ENCODE measurements at regions not wholly inside any gene's neighbourhood (a gene's known extent, or its start where the extent isn't known, plus 50 kb on each side); places are given as distances from the start of the nearest gene placed in this dataset.

- Histone ChIP-seq H3K9ac (ENCODE audit: low read length) (no peak overlapping the region), H3K9me3 (replicated peaks; ENCODE audit: insufficient read depth, low read length) (no peaks in the 10 kb centered on the region), H3K79me2 (ENCODE audit: low read length) (no peaks in the 10 kb centered on the region), H4K20me1 (ENCODE audit: insufficient read depth, low read length) (no peaks in the 10 kb centered on the region), H3K9me2 (replicated peaks; ENCODE audit: insufficient read depth, low read length) (no peaks in the 10 kb centered on the region), H3F3A (ENCODE audit: insufficient read depth, low read length) (no peaks in the 10 kb centered on the region), H3K4me2 (ENCODE audit: low read depth, low read length) (no peak overlapping the region), H3K36me3 (replicated peaks; ENCODE audit: insufficient read depth, low read length) (no peaks in the 10 kb centered on the region), H3K27ac (ENCODE audit: low read length) (no peak overlapping the region), H3K4me3 (ENCODE audit: low read length) (no peak overlapping the region), H2AFZ (ENCODE audit: low read length) (no peak overlapping the region), H3K27me3 (replicated peaks; ENCODE audit: insufficient read depth, low read length) (no peaks in the 10 kb centered on the region), H3K4me1 (ENCODE audit: low read length) (no peaks in the 10 kb centered on the region)
- DNase-seq, result no peak
- TF ChIP-seq EZH2phosphoT487 (IDR thresholded peaks at IDR 0.05; ENCODE audit: low read length), result no peak
- TF ChIP-seq EZH2 (optimal IDR thresholded peaks at IDR 0.05; ENCODE audit: low read depth, low read length), result no peak
- TF ChIP-seq CTCF (IDR thresholded peaks at IDR 0.05; ENCODE audit: low read length), result no peak
Measured at GRCh38 chr11:91761406-91762025, 463.1 kb upstream of the FAT3 start.

GRCh38 chr11:91756829-91757480 lies 467.7 kb upstream of the FAT3 start:
- H3K27me3 ChIP-seq (replicated peaks; ENCODE audit: insufficient read depth, low read length), result no peaks in the 10 kb centered on the region
- peak; percentile 20 for DNase-seq
- peak overlapping the region; percentile 35 for H2AFZ ChIP-seq (ENCODE audit: low read length)

GRCh38 chr11:91755951-91756707 lies 468.5 kb upstream of the FAT3 start:
- Histone ChIP-seq H3K4me1 (ENCODE audit: low read length) (no peaks in the 10 kb centered on the region), H3K4me2 (ENCODE audit: low read depth, low read length) (peak overlapping the region; percentile 37; the same call in 1 of the 2 replicates), H3K9me2 (replicated peaks; ENCODE audit: insufficient read depth, low read length) (no peaks in the 10 kb centered on the region), H4K20me1 (ENCODE audit: insufficient read depth, low read length) (no peaks in the 10 kb centered on the region), H3K27me3 (replicated peaks; ENCODE audit: insufficient read depth, low read length) (no peaks in the 10 kb centered on the region), H3K27ac (ENCODE audit: low read length) (no peak overlapping the region), H2AFZ (ENCODE audit: low read length) (peak overlapping the region; percentile 35), H3K4me3 (ENCODE audit: low read length) (peak overlapping the region; percentile 13; the same call in 1 of the 2 replicates), H3K36me3 (replicated peaks; ENCODE audit: insufficient read depth, low read length) (no peaks in the 10 kb centered on the region), H3K79me2 (ENCODE audit: low read length) (no peaks in the 10 kb centered on the region), H3K9ac (ENCODE audit: low read length) (no peak overlapping the region), H3F3A (ENCODE audit: insufficient read depth, low read length) (no peaks in the 10 kb centered on the region), H3K9me3 (replicated peaks; ENCODE audit: insufficient read depth, low read length) (no peaks in the 10 kb centered on the region)
- DNase-seq, result no peak
- TF ChIP-seq EZH2phosphoT487 (IDR thresholded peaks at IDR 0.05; ENCODE audit: low read length) (no peak), CTCF (IDR thresholded peaks at IDR 0.05; ENCODE audit: low read length) (no peak), EZH2 (optimal IDR thresholded peaks at IDR 0.05; ENCODE audit: low read depth, low read length) (no peak)

More at GRCh38 chr11:91756829-91757480, 467.7 kb upstream of the FAT3 start:
- Histone ChIP-seq H3K4me3 (ENCODE audit: low read length) (peak overlapping the region; percentile 13; the same call in 1 of the 2 replicates), H3K4me1 (ENCODE audit: low read length) (no peaks in the 10 kb centered on the region), H3K27ac (ENCODE audit: low read length) (no peak overlapping the region), H3K4me2 (ENCODE audit: low read depth, low read length) (peak overlapping the region; percentile 37), H3K36me3 (replicated peaks; ENCODE audit: insufficient read depth, low read length) (no peaks in the 10 kb centered on the region), H3K9me3 (replicated peaks; ENCODE audit: insufficient read depth, low read length) (no peaks in the 10 kb centered on the region), H4K20me1 (ENCODE audit: insufficient read depth, low read length) (no peaks in the 10 kb centered on the region), H3K9me2 (replicated peaks; ENCODE audit: insufficient read depth, low read length) (no peaks in the 10 kb centered on the region), H3K79me2 (ENCODE audit: low read length) (no peaks in the 10 kb centered on the region), H3K9ac (ENCODE audit: low read length) (no peak overlapping the region), H3F3A (ENCODE audit: insufficient read depth, low read length) (no peaks in the 10 kb centered on the region)
- TF ChIP-seq CTCF (IDR thresholded peaks at IDR 0.05; ENCODE audit: low read length), result no peak
- no peak for TF ChIP-seq EZH2phosphoT487 (IDR thresholded peaks at IDR 0.05; ENCODE audit: low read length)
- TF ChIP-seq EZH2 (optimal IDR thresholded peaks at IDR 0.05; ENCODE audit: low read depth, low read length), result no peak
